SK-N-SH treated with all-trans-retinoic acid at 6 μM for 48 hours (cell line): ENCODE measurements at regions not wholly inside any gene's neighbourhood (a gene's known extent, or its start where the extent isn't known, plus 50 kb on each side); places are given as distances from the start of the nearest gene placed in this dataset.

Source experiments
- ATAC-seq: fragments of 200-7000 bp; cut with Tn5 transposase; 3 replicates; pipeline ENCODE4 v1.9.1; 2020; ENCODE audit warnings: mild to moderate bottlenecking, moderate library complexity
- ARNTL ChIP-seq: fragments of 450-650 bp; formaldehyde crosslinking; IDR thresholded peaks from 2 replicates; pipeline ENCODE4 v1.5.0; 2020; ENCODE audit warnings: low read depth, mild to moderate bottlenecking, moderate library complexity, borderline replicate concordance
- BACH2 ChIP-seq: fragments of 250-450 bp; sonication (Bioruptor Pico); IDR thresholded peaks from 2 replicates; pipeline ENCODE4 v1.9.0; 2021; ENCODE audit warnings: mild to moderate bottlenecking, borderline replicate concordance
- CSDC2 ChIP-seq: fragments of 250-450 bp; sonication (Bioruptor Pico); IDR thresholded peaks from 2 replicates; pipeline ENCODE4 v1.5.0; 2020; ENCODE audit warnings: mild to moderate bottlenecking, moderate library complexity
- ESRRG ChIP-seq: fragments of 250-450 bp; sonication (Bioruptor Pico); IDR thresholded peaks from 2 replicates; pipeline ENCODE4 v1.6.1; 2021; ENCODE audit warnings: mild to moderate bottlenecking
- GLIS3 ChIP-seq: fragments of 250-450 bp; sonication (Bioruptor Pico); IDR thresholded peaks from 2 replicates; pipeline ENCODE4 v1.5.0; 2020; ENCODE audit warnings: mild to moderate bottlenecking, moderate library complexity
- ISL1 ChIP-seq: fragments of 250-450 bp; sonication (Bioruptor Pico); IDR thresholded peaks from 2 replicates; pipeline ENCODE4 v2.1.2; 2022; ENCODE audit warnings: mild to moderate bottlenecking, moderate library complexity
- OSR1 ChIP-seq: fragments of 250-450 bp; sonication (Bioruptor Pico); IDR thresholded peaks from 2 replicates; pipeline ENCODE4 v1.8.0; 2022; ENCODE audit warnings: moderate library complexity, mild to moderate bottlenecking, inconsistent platforms
- PPARA ChIP-seq: fragments of 250-450 bp; sonication (Bioruptor Pico); IDR thresholded peaks from 2 replicates; pipeline ENCODE4 v1.5.0; 2020; ENCODE audit warnings: mild to moderate bottlenecking, borderline replicate concordance
- RARB ChIP-seq: fragments of 250-450 bp; sonication (Bioruptor Pico); IDR thresholded peaks from 2 replicates; pipeline ENCODE4 v1.8.0; 2021; ENCODE audit warnings: mild to moderate bottlenecking, moderate library complexity
- SNAI2 ChIP-seq: fragments of 250-450 bp; sonication (Bioruptor Pico); IDR thresholded peaks from 2 replicates; pipeline ENCODE4 v1.5.0; 2020; ENCODE audit warnings: mild to moderate bottlenecking, moderate library complexity
- TCF4 ChIP-seq: fragments of 250-450 bp; sonication (Bioruptor Pico); IDR thresholded peaks from 2 replicates; pipeline ENCODE4 v1.8.0; 2021; ENCODE audit warnings: mild to moderate bottlenecking, moderate library complexity, borderline replicate concordance
- TSHZ2 ChIP-seq: fragments of 250-450 bp; sonication (Bioruptor Pico); IDR thresholded peaks from 2 replicates; pipeline ENCODE4 v1.5.0; 2020; ENCODE audit warnings: mild to moderate bottlenecking, moderate library complexity
- ZC3H10 ChIP-seq: fragments of 250-450 bp; sonication (Bioruptor Pico); IDR thresholded peaks from 2 replicates; pipeline ENCODE4 v1.5.1; 2021; ENCODE audit warnings: mild to moderate bottlenecking, moderate library complexity
- ZNF565 ChIP-seq: fragments of 450-650 bp; formaldehyde crosslinking; conservative IDR thresholded peaks from 2 replicates; pipeline ENCODE4 v1.5.0; 2020; ENCODE audit warnings: low read depth, mild to moderate bottlenecking, moderate library complexity
- ZNF70 ChIP-seq: fragments of 450-650 bp; formaldehyde crosslinking; IDR thresholded peaks from 2 replicates; pipeline ENCODE4 v1.5.0; 2020; ENCODE audit warnings: mild to moderate bottlenecking, moderate library complexity
- ZNF8 ChIP-seq: fragments of 450-650 bp; formaldehyde crosslinking; IDR thresholded peaks from 2 replicates; pipeline ENCODE4 v1.5.0; 2020; ENCODE audit warnings: mild to moderate bottlenecking, moderate library complexity
- TF ChIP-seq, protein P1 (sequence below): fragments of 250-450 bp; sonication (Bioruptor Pico); IDR thresholded peaks from 2 replicates; pipeline ENCODE4 v1.8.0; 2021; ENCODE audit warnings: low read depth, mild to moderate bottlenecking, moderate library complexity, borderline replicate concordance
- TF ChIP-seq, protein P2 (sequence below): fragments of 250-450 bp; sonication (Bioruptor Pico); IDR thresholded peaks from 2 replicates; pipeline ENCODE4 v1.5.1; 2020; ENCODE audit warnings: low read depth, mild to moderate bottlenecking, moderate library complexity
- TF ChIP-seq, protein P3 (sequence below): fragments of 250-450 bp; sonication (Bioruptor Pico); IDR thresholded peaks from 2 replicates; pipeline ENCODE4 v1.8.0; 2020; ENCODE audit warnings: mild to moderate bottlenecking, moderate library complexity, borderline replicate concordance

DNA sequence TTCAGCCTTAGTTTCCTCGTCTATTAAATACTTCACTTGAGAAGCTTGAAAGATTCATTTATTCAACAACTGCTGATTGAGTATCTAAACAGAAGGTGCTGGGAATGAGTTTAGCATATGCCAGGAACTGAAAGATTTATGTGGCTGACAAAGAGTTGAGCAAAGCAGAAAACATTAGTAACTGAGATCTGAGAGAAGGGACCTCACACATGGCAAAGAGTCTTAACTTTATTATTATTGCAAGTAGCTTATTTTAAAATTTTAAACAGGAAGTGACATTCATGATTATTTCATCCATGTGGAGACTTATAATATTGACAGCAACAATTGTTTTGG is 133.6 kb downstream of the CASP12 start:
- TF ChIP-seq PPARA: no peak
- TF ChIP-seq CSDC2 (CRISPR knock-in tag): no peak
- no peak for TF ChIP-seq SNAI2 (CRISPR knock-in tag)
- no peak for TF ChIP-seq GLIS3 (CRISPR knock-in tag)
- no peak for TF ChIP-seq OSR1
- TF ChIP-seq, protein P1, sequence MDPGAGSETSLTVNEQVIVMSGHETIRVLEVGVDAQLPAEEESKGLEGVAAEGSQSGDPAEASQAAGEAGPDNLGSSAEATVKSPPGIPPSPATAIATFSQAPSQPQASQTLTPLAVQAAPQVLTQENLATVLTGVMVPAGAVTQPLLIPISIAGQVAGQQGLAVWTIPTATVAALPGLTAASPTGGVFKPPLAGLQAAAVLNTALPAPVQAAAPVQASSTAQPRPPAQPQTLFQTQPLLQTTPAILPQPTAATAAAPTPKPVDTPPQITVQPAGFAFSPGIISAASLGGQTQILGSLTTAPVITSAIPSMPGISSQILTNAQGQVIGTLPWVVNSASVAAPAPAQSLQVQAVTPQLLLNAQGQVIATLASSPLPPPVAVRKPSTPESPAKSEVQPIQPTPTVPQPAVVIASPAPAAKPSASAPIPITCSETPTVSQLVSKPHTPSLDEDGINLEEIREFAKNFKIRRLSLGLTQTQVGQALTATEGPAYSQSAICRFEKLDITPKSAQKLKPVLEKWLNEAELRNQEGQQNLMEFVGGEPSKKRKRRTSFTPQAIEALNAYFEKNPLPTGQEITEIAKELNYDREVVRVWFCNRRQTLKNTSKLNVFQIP (CRISPR knock-in tag): no peak
- TF ChIP-seq ISL1 (CRISPR knock-in tag): no peak
- TF ChIP-seq TCF4 (CRISPR knock-in tag): no peak
- TF ChIP-seq ESRRG: no peak
- TF ChIP-seq TSHZ2: no peak
- no peak for ATAC-seq

GRCh38 chr11:104763930-104764709 is 134.1 kb downstream of the CASP12 start:
- TF ChIP-seq PPARA (no peak), CSDC2 (CRISPR knock-in tag) (no peak), ZNF8 (CRISPR knock-in tag) (no peak), ZNF70 (CRISPR knock-in tag) (no peak), RARB (CRISPR knock-in tag) (no peak), TSHZ2 (no peak), OSR1 (no peak), ISL1 (CRISPR knock-in tag) (no peak), TCF4 (CRISPR knock-in tag) (no peak), ARNTL (CRISPR knock-in tag) (no peak), BACH2 (CRISPR knock-in tag) (no peak)
- TF ChIP-seq, protein P2, sequence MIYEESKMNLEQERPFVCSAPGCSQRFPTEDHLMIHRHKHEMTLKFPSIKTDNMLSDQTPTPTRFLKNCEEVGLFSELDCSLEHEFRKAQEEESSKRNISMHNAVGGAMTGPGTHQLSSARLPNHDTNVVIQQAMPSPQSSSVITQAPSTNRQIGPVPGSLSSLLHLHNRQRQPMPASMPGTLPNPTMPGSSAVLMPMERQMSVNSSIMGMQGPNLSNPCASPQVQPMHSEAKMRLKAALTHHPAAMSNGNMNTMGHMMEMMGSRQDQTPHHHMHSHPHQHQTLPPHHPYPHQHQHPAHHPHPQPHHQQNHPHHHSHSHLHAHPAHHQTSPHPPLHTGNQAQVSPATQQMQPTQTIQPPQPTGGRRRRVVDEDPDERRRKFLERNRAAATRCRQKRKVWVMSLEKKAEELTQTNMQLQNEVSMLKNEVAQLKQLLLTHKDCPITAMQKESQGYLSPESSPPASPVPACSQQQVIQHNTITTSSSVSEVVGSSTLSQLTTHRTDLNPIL: no peak
- TF ChIP-seq, protein P1 (CRISPR knock-in tag): no peak

DNA sequence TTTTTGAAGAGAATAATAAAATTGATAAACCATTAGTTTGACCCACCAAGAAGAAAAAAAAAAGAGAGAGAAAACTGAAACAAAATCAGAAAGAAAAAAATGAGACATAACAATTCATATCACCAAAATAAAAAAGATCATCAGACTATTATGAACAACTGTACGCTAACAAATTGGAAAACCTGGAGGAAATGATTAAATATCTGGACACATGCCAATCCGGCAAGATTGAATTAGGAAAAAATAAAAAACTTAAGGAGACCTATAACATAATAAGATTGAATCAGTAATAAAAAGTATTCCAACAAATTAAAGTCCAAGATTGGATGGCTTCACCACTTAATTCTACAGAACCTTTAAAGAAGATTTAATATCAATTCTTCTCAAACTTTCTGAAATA is 136.7 kb downstream of the CASP12 start:
- TF ChIP-seq ZC3H10 (CRISPR knock-in tag) (no peak), ZNF70 (CRISPR knock-in tag) (no peak), ISL1 (CRISPR knock-in tag) (no peak), PPARA (no peak), BACH2 (CRISPR knock-in tag) (no peak), ZNF565 (no peak), ESRRG (no peak), SNAI2 (CRISPR knock-in tag) (no peak), ZNF8 (CRISPR knock-in tag) (no peak), CSDC2 (CRISPR knock-in tag) (no peak), ARNTL (CRISPR knock-in tag) (no peak), RARB (CRISPR knock-in tag) (no peak)
- TF ChIP-seq, protein P1 (CRISPR knock-in tag): no peak
- TF ChIP-seq, protein P2: no peak
- TF ChIP-seq, protein P3, sequence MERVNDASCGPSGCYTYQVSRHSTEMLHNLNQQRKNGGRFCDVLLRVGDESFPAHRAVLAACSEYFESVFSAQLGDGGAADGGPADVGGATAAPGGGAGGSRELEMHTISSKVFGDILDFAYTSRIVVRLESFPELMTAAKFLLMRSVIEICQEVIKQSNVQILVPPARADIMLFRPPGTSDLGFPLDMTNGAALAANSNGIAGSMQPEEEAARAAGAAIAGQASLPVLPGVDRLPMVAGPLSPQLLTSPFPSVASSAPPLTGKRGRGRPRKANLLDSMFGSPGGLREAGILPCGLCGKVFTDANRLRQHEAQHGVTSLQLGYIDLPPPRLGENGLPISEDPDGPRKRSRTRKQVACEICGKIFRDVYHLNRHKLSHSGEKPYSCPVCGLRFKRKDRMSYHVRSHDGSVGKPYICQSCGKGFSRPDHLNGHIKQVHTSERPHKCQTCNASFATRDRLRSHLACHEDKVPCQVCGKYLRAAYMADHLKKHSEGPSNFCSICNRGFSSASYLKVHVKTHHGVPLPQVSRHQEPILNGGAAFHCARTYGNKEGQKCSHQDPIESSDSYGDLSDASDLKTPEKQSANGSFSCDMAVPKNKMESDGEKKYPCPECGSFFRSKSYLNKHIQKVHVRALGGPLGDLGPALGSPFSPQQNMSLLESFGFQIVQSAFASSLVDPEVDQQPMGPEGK (CRISPR knock-in tag): no peak
- no peak for ATAC-seq

More at GRCh38 chr11:104763930-104764709, 134.1 kb downstream of the CASP12 start:
- no peak for ATAC-seq
